SK-N-SH treated with all-trans-retinoic acid at 6 μM for 48 hours (cell line): ENCODE measurements at regions not wholly inside any gene's neighbourhood (a gene's known extent, or its start where the extent isn't known, plus 50 kb on each side); places are given as distances from the start of the nearest gene placed in this dataset.

Experiments used
- ATAC-seq: fragments of 200-7000 bp; cut with Tn5 transposase; 3 replicates; pipeline ENCODE4 v1.9.1; 2020; ENCODE audit warnings: mild to moderate bottlenecking, moderate library complexity
- ARNTL ChIP-seq: fragments of 450-650 bp; formaldehyde crosslinking; IDR thresholded peaks from 2 replicates; pipeline ENCODE4 v1.5.0; 2020; ENCODE audit warnings: low read depth, mild to moderate bottlenecking, moderate library complexity, borderline replicate concordance
- BACH2 ChIP-seq: fragments of 250-450 bp; sonication (Bioruptor Pico); IDR thresholded peaks from 2 replicates; pipeline ENCODE4 v1.9.0; 2021; ENCODE audit warnings: mild to moderate bottlenecking, borderline replicate concordance
- CSDC2 ChIP-seq: fragments of 250-450 bp; sonication (Bioruptor Pico); IDR thresholded peaks from 2 replicates; pipeline ENCODE4 v1.5.0; 2020; ENCODE audit warnings: mild to moderate bottlenecking, moderate library complexity
- ISL1 ChIP-seq: fragments of 250-450 bp; sonication (Bioruptor Pico); IDR thresholded peaks from 2 replicates; pipeline ENCODE4 v2.1.2; 2022; ENCODE audit warnings: mild to moderate bottlenecking, moderate library complexity
- OSR1 ChIP-seq: fragments of 250-450 bp; sonication (Bioruptor Pico); IDR thresholded peaks from 2 replicates; pipeline ENCODE4 v1.8.0; 2022; ENCODE audit warnings: moderate library complexity, mild to moderate bottlenecking, inconsistent platforms
- PPARA ChIP-seq: fragments of 250-450 bp; sonication (Bioruptor Pico); IDR thresholded peaks from 2 replicates; pipeline ENCODE4 v1.5.0; 2020; ENCODE audit warnings: mild to moderate bottlenecking, borderline replicate concordance
- SNAI2 ChIP-seq: fragments of 250-450 bp; sonication (Bioruptor Pico); IDR thresholded peaks from 2 replicates; pipeline ENCODE4 v1.5.0; 2020; ENCODE audit warnings: mild to moderate bottlenecking, moderate library complexity
- TCF4 ChIP-seq: fragments of 250-450 bp; sonication (Bioruptor Pico); IDR thresholded peaks from 2 replicates; pipeline ENCODE4 v1.8.0; 2021; ENCODE audit warnings: mild to moderate bottlenecking, moderate library complexity, borderline replicate concordance
- TSHZ2 ChIP-seq: fragments of 250-450 bp; sonication (Bioruptor Pico); IDR thresholded peaks from 2 replicates; pipeline ENCODE4 v1.5.0; 2020; ENCODE audit warnings: mild to moderate bottlenecking, moderate library complexity
- ZFP30 ChIP-seq: fragments of 450-650 bp; formaldehyde crosslinking; IDR thresholded peaks from 2 replicates; pipeline ENCODE4 v1.5.0; 2022; ENCODE audit warnings: mild to moderate bottlenecking, moderate library complexity
- ZNF565 ChIP-seq: fragments of 450-650 bp; formaldehyde crosslinking; conservative IDR thresholded peaks from 2 replicates; pipeline ENCODE4 v1.5.0; 2020; ENCODE audit warnings: low read depth, mild to moderate bottlenecking, moderate library complexity
- ZNF70 ChIP-seq: fragments of 450-650 bp; formaldehyde crosslinking; IDR thresholded peaks from 2 replicates; pipeline ENCODE4 v1.5.0; 2020; ENCODE audit warnings: mild to moderate bottlenecking, moderate library complexity
- ZNF8 ChIP-seq: fragments of 450-650 bp; formaldehyde crosslinking; IDR thresholded peaks from 2 replicates; pipeline ENCODE4 v1.5.0; 2020; ENCODE audit warnings: mild to moderate bottlenecking, moderate library complexity
- TF ChIP-seq, protein P1 (sequence below): fragments of 250-450 bp; sonication (Bioruptor Pico); IDR thresholded peaks from 2 replicates; pipeline ENCODE4 v1.8.0; 2021; ENCODE audit warnings: low read depth, mild to moderate bottlenecking, moderate library complexity, borderline replicate concordance
- TF ChIP-seq, protein P2 (sequence below): fragments of 250-450 bp; sonication (Bioruptor Pico); IDR thresholded peaks from 2 replicates; pipeline ENCODE4 v1.8.0; 2020; ENCODE audit warnings: mild to moderate bottlenecking, moderate library complexity, borderline replicate concordance

- TF ChIP-seq PPARA (CRISPR knock-in tag) (no peak), ISL1 (CRISPR knock-in tag) (no peak), ZNF565 (CRISPR knock-in tag) (no peak), TSHZ2 (CRISPR knock-in tag) (no peak), TCF4 (CRISPR knock-in tag) (no peak), ZFP30 (CRISPR knock-in tag) (no peak)
Observed at GRCh38 chr16:54375071-54375470, 88.5 kb upstream of the IRX3 start (continued).

GRCh38 chr16:54373534-54374520 lies 87.2 kb upstream of the IRX3 start:
- TF ChIP-seq TCF4 (CRISPR knock-in tag): no peak
- TF ChIP-seq, protein P1, sequence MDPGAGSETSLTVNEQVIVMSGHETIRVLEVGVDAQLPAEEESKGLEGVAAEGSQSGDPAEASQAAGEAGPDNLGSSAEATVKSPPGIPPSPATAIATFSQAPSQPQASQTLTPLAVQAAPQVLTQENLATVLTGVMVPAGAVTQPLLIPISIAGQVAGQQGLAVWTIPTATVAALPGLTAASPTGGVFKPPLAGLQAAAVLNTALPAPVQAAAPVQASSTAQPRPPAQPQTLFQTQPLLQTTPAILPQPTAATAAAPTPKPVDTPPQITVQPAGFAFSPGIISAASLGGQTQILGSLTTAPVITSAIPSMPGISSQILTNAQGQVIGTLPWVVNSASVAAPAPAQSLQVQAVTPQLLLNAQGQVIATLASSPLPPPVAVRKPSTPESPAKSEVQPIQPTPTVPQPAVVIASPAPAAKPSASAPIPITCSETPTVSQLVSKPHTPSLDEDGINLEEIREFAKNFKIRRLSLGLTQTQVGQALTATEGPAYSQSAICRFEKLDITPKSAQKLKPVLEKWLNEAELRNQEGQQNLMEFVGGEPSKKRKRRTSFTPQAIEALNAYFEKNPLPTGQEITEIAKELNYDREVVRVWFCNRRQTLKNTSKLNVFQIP (CRISPR knock-in tag): no peak
- peak; percentile 82; the same call in 1 of the 2 replicates for TF ChIP-seq OSR1 (CRISPR knock-in tag)
- TF ChIP-seq PPARA (CRISPR knock-in tag): no peak
- no peak for TF ChIP-seq ARNTL (CRISPR knock-in tag)
- no peak for TF ChIP-seq ZNF70 (CRISPR knock-in tag)
- no peak for TF ChIP-seq ZFP30 (CRISPR knock-in tag)
- TF ChIP-seq, protein P2, sequence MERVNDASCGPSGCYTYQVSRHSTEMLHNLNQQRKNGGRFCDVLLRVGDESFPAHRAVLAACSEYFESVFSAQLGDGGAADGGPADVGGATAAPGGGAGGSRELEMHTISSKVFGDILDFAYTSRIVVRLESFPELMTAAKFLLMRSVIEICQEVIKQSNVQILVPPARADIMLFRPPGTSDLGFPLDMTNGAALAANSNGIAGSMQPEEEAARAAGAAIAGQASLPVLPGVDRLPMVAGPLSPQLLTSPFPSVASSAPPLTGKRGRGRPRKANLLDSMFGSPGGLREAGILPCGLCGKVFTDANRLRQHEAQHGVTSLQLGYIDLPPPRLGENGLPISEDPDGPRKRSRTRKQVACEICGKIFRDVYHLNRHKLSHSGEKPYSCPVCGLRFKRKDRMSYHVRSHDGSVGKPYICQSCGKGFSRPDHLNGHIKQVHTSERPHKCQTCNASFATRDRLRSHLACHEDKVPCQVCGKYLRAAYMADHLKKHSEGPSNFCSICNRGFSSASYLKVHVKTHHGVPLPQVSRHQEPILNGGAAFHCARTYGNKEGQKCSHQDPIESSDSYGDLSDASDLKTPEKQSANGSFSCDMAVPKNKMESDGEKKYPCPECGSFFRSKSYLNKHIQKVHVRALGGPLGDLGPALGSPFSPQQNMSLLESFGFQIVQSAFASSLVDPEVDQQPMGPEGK (CRISPR knock-in tag): no peak
- no peak for TF ChIP-seq CSDC2 (CRISPR knock-in tag)
- peak; percentile 91 for ATAC-seq

GRCh38 chr16:54370278-54371040 lies 83.9 kb upstream of the IRX3 start:
- TF ChIP-seq ZNF8 (CRISPR knock-in tag): no peak
- TF ChIP-seq, protein P1 (CRISPR knock-in tag): no peak
- no peak for ATAC-seq

GRCh38 chr16:54369861-54370260 lies 83.3 kb upstream of the IRX3 start:
- no peak for ATAC-seq
- TF ChIP-seq ARNTL (CRISPR knock-in tag) (no peak), ISL1 (CRISPR knock-in tag) (no peak), OSR1 (CRISPR knock-in tag) (no peak), CSDC2 (CRISPR knock-in tag) (no peak), TCF4 (CRISPR knock-in tag) (no peak), PPARA (CRISPR knock-in tag) (no peak), TSHZ2 (CRISPR knock-in tag) (no peak), SNAI2 (no peak), BACH2 (no peak), ZFP30 (CRISPR knock-in tag) (no peak), ZNF8 (CRISPR knock-in tag) (no peak)
- TF ChIP-seq, protein P2 (CRISPR knock-in tag): no peak
- TF ChIP-seq, protein P1 (CRISPR knock-in tag): no peak
- TF ChIP-seq, all 23 proteins: peak for 0
